IMR-90 (cell line): ENCODE measurements at regions not wholly inside any gene's neighbourhood (a gene's known extent, or its start where the extent isn't known, plus 50 kb on each side); places are given as distances from the start of the nearest gene placed in this dataset.

Experiments
- ATAC-seq: fragments of 200-7000 bp; cut with Tn5 transposase; 2 replicates; pipeline ENCODE4 v1.9.1; 2020; ENCODE audit warnings: low read depth, mild to moderate bottlenecking, moderate library complexity
- BruUV-seq: library from RNA; stranded (reverse); fragments of 400-500 nt; replicated peaks from 2 replicates; lab custom pipeline; 2021; lab: Mats Ljungman, UMichigan
- CTCF ChIA-PET: fragments of 300-600 bp; formaldehyde crosslinking; extraction: SDS; loops from one replicate; lab custom pipeline; 2021; ENCODE audit warnings: antibody characterized with exemption; lab: Yijun Ruan, JAX
- POLR2A ChIA-PET: fragments of 300-600 bp; sonication (Branson Sonifier 250); formaldehyde crosslinking; loops from one replicate; lab custom pipeline; 2022; ENCODE audit warnings: antibody characterized with exemption; ENCODE audit not compliant: unreplicated experiment; lab: Charles Lee
- DNase-seq: peaks from one replicate; pipeline ENCODE4 v3.0.0; 2013
- H2AFZ ChIP-seq: replicated peaks from 2 replicates; pipeline ENCODE3; 2013; ENCODE audit warnings: low read length, mild to moderate bottlenecking; ENCODE audit not compliant: poor library complexity
- H2AK5ac ChIP-seq: 2 replicates; pipeline ENCODE4 v1.6.1; 2013; ENCODE audit warnings: low read depth, low read length, inconsistent platforms
- H2AK9ac ChIP-seq: replicated peaks from 2 replicates; pipeline ENCODE3; 2013; ENCODE audit warnings: mild to moderate bottlenecking, low read depth, low read length, moderate library complexity; ENCODE audit not compliant: poor library complexity
- H2BK120ac ChIP-seq: 2 replicates; pipeline ENCODE4 v1.6.1; 2013; ENCODE audit warnings: low read depth, low read length, inconsistent platforms
- H2BK15ac ChIP-seq: 3 replicates; pipeline ENCODE4 v1.6.1; 2013; ENCODE audit warnings: low read depth, low read length, inconsistent platforms
- H2BK20ac ChIP-seq: 2 replicates; pipeline ENCODE4 v1.6.1; 2013; ENCODE audit warnings: low read depth, mild to moderate bottlenecking, inconsistent platforms, low read length, moderate library complexity
- H2BK5ac ChIP-seq: 2 replicates; pipeline ENCODE4 v1.6.1; 2013; ENCODE audit warnings: mild to moderate bottlenecking, low read depth, low read length, inconsistent platforms; ENCODE audit not compliant: poor library complexity, severe bottlenecking
- H3K14ac ChIP-seq: replicated peaks from 2 replicates; pipeline ENCODE4 v1.6.1; 2013; ENCODE audit warnings: low read depth, low read length, inconsistent platforms
- H3K18ac ChIP-seq: 2 replicates; pipeline ENCODE4 v1.6.1; 2013; ENCODE audit warnings: low read depth, low read length, control low read depth
- H3K23ac ChIP-seq: 2 replicates; pipeline ENCODE4 v1.6.1; 2013; ENCODE audit warnings: low read depth, low read length, inconsistent platforms
- H3K27ac ChIP-seq: 2 replicates; pipeline ENCODE4 v1.5.1; 2013; ENCODE audit warnings: mild to moderate bottlenecking, control low read depth, low read length; ENCODE audit not compliant: insufficient read depth
- H3K27me3 ChIP-seq: 2 replicates; pipeline ENCODE4 v1.6.1; 2013; ENCODE audit warnings: low read length; ENCODE audit not compliant: control insufficient read depth, insufficient read depth
- H3K36me3 ChIP-seq: 2 replicates; pipeline ENCODE4 v1.6.1; 2013; ENCODE audit warnings: low read length, mixed read lengths; ENCODE audit not compliant: control insufficient read depth, insufficient read depth
- H3K4ac ChIP-seq: 2 replicates; pipeline ENCODE4 v1.6.1; 2013; ENCODE audit warnings: low read depth, low read length, inconsistent platforms
- H3K4me1 ChIP-seq: 2 replicates; pipeline ENCODE4 v1.6.1; 2013; ENCODE audit warnings: low read length, mixed read lengths; ENCODE audit not compliant: control insufficient read depth, insufficient read depth
- H3K4me2 ChIP-seq: 2 replicates; pipeline ENCODE4 v1.6.1; 2013; ENCODE audit warnings: low read depth, mild to moderate bottlenecking, control low read depth, low read length, moderate library complexity
- H3K4me3 ChIP-seq: 2 replicates; pipeline ENCODE4 v1.5.1; 2013; ENCODE audit warnings: low read depth, mild to moderate bottlenecking, control low read depth, low read length, moderate library complexity; ENCODE audit not compliant: insufficient read depth
- H3K56ac ChIP-seq: 2 replicates; pipeline ENCODE4 v1.6.1; 2013; ENCODE audit warnings: low read length, inconsistent platforms; ENCODE audit not compliant: insufficient read depth; ENCODE audit errors: extremely low read depth
- H3K79me1 ChIP-seq, 2 experiments: 2 replicates each; pipeline ENCODE4 v1.6.1; 2013; ENCODE audit warnings: low read length in 2 of 2, inconsistent platforms in 1 of 2, low read depth in 1 of 2
- H3K9ac ChIP-seq: 2 replicates; pipeline ENCODE4 v1.6.1; 2013; ENCODE audit warnings: low read depth, low read length, control low read depth
- H3K9me1 ChIP-seq: 2 replicates; pipeline ENCODE4 v1.6.1; 2013; ENCODE audit warnings: low read length, inconsistent platforms; ENCODE audit not compliant: insufficient read depth
- H3K9me3 ChIP-seq: 2 replicates; pipeline ENCODE4 v1.6.1; 2013; ENCODE audit warnings: low read length; ENCODE audit not compliant: control insufficient read depth, insufficient read depth
- H4K20me1 ChIP-seq: 2 replicates; pipeline ENCODE4 v1.6.1; 2013; ENCODE audit warnings: low read length, inconsistent platforms; ENCODE audit not compliant: insufficient read depth
- H4K5ac ChIP-seq: 2 replicates; pipeline ENCODE4 v1.6.1; 2013; ENCODE audit warnings: mild to moderate bottlenecking, low read depth, low read length, control low read depth
- H4K8ac ChIP-seq, 2 experiments: 2 replicates each; pipeline ENCODE4 v1.6.1; 2013; ENCODE audit warnings: low read depth in 2 of 2, low read length in 2 of 2, control low read depth in 1 of 2, inconsistent platforms in 1 of 2
- H4K91ac ChIP-seq: 2 replicates; pipeline ENCODE4 v1.6.1; 2013; ENCODE audit warnings: low read depth, low read length, inconsistent platforms; ENCODE audit not compliant: insufficient read depth
- CEBPB ChIP-seq: IDR thresholded peaks from 2 replicates; pipeline ENCODE4 v1.6.1; 2012; ENCODE audit warnings: low read depth, low read length, improper control_type of control experiment
- CHD1 ChIP-seq: IDR thresholded peaks from 2 replicates; pipeline ENCODE4 v1.6.1; 2012; ENCODE audit warnings: low read depth, low read length, improper control_type of control experiment
- FOS ChIP-seq: fragments of 150-350 bp; IDR thresholded peaks from 2 replicates; pipeline ENCODE4 v1.6.1; 2016; ENCODE audit warnings: low read depth, low read length
- MAFK ChIP-seq: IDR thresholded peaks from 2 replicates; pipeline ENCODE4 v1.6.1; 2012; ENCODE audit warnings: low read depth, low read length, improper control_type of control experiment
- MAZ ChIP-seq: IDR thresholded peaks from 2 replicates; pipeline ENCODE4 v1.6.1; 2012; ENCODE audit warnings: low read depth, mild to moderate bottlenecking, low read length, improper control_type of control experiment, moderate library complexity, borderline replicate concordance
- MXI1 ChIP-seq: IDR thresholded peaks from 2 replicates; pipeline ENCODE4 v1.6.1; 2012; ENCODE audit warnings: low read depth, mild to moderate bottlenecking, low read length, moderate library complexity, borderline replicate concordance
- NFE2L2 ChIP-seq: fragments of 150-350 bp; IDR thresholded peaks from 2 replicates; pipeline ENCODE4 v1.6.1; 2016; ENCODE audit warnings: low read depth, mild to moderate bottlenecking, low read length
- POLR2A ChIP-seq: IDR thresholded peaks from 2 replicates; pipeline ENCODE4 v1.6.1; 2012; ENCODE audit warnings: mild to moderate bottlenecking, low read depth, low read length
- RAD21 ChIP-seq: IDR thresholded peaks from 2 replicates; pipeline ENCODE4 v1.6.1; 2012; ENCODE audit warnings: low read length, improper control_type of control experiment
- RCOR1 ChIP-seq: IDR thresholded peaks from 2 replicates; pipeline ENCODE4 v1.6.1; 2012; ENCODE audit warnings: mild to moderate bottlenecking, low read length, improper control_type of control experiment; ENCODE audit not compliant: insufficient replicate concordance
- RFX5 ChIP-seq: IDR thresholded peaks from 2 replicates; pipeline ENCODE4 v1.8.0; 2012; ENCODE audit warnings: low read depth, mild to moderate bottlenecking, low read length, moderate library complexity
- SMC3 ChIP-seq: fragments of 150-350 bp; IDR thresholded peaks from 2 replicates; pipeline ENCODE4 v1.6.1; 2016; ENCODE audit warnings: low read depth, mild to moderate bottlenecking, antibody characterized with exemption, low read length, moderate library complexity
- dilution Hi-C: fragments of 300-500 bp; cut with HindIII; formaldehyde crosslinking; loops from one replicate; pipeline ENCODE4 v1.14.3; 2018; ENCODE audit warnings: low sequenced_read_pairs; ENCODE audit not compliant: unreplicated experiment
- in situ Hi-C: fragments of 300-500 bp; cut with MboI; formaldehyde crosslinking; loops from 3 replicates; pipeline ENCODE4 v1.14.3; 2019; ENCODE audit warnings: low sequenced_read_pairs, inconsistent platforms, mixed read lengths
- intact Hi-C: fragments of 100-400 bp; cut with micrococcal nuclease; formaldehyde crosslinking; loops from 2 replicates; pipeline ENCODE4 v1.10.0; 2022
- TF ChIP-seq, protein P1 (sequence below): fragments of 150-350 bp; IDR thresholded peaks from 2 replicates; pipeline ENCODE4 v1.6.1; 2016; ENCODE audit warnings: low read depth, mild to moderate bottlenecking, low read length, moderate library complexity, borderline replicate concordance
- TF ChIP-seq, protein P2 (sequence below): fragments of 150-350 bp; IDR thresholded peaks from 2 replicates; pipeline ENCODE4 v1.6.1; 2017; ENCODE audit warnings: mild to moderate bottlenecking, antibody characterized with exemption, low read length, low read depth
- TF ChIP-seq, protein P3 (sequence below): conservative IDR thresholded peaks from 2 replicates; pipeline ENCODE4 v1.5.1; 2012; ENCODE audit warnings: mild to moderate bottlenecking, low read depth, low read length, improper control_type of control experiment

DNA sequence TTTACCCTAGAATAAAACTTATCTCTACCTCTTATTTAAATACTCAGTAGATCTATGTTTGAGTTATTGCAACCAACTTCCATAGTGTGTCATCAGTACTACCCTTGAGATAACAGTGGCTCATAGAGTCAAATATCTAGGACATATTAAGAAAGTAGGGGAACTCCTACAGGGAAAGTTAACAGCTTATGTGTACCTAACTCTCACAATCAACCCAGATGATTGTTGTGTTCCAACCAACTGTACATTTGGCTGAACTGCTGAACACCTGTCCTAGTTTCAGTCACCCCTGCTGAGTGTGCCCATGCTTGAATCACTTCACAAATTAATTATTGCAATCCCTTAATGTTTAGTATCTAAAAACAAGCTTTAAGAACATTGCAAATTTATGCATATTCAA, 244.2 kb upstream of the GRID2 start:
- Histone ChIP-seq H2AK9ac (no peak overlapping the region), H3K9me1 (no peaks in the 10 kb centered on the region), H3K4me2 (no peak overlapping the region), H3K4ac (no peak overlapping the region), H4K8ac (no peak overlapping the region), H3K36me3 (no peaks in the 10 kb centered on the region), H3K4me1 (no peaks in the 10 kb centered on the region), H3K9me3 (no peaks in the 10 kb centered on the region; the same call in 1 of the 2 replicates), H4K20me1 (no peaks in the 10 kb centered on the region), H3K4me3 (no peak overlapping the region), H3K56ac (no peak overlapping the region), H3K18ac (no peak overlapping the region), H2BK15ac (no peak overlapping the region), H2BK20ac (no peak overlapping the region), H3K14ac (no peak overlapping the region), H2AFZ (no peak overlapping the region), H3K27me3 (no peaks in the 10 kb centered on the region), H4K5ac (no peak overlapping the region), H3K9ac (no peak overlapping the region), H2BK120ac (no peak overlapping the region), H3K27ac (no peak overlapping the region), H2BK5ac (no peak overlapping the region), H3K79me1 (no peaks in the 10 kb centered on the region), H4K91ac (no peak overlapping the region), H2AK5ac (no peak overlapping the region), H3K23ac (no peak overlapping the region)
- ATAC-seq (no peak), DNase-seq (no peak)
- ChIA-PET CTCF (no interaction called here), POLR2A (no interaction called here)
- BruUV-seq, result no TSS peak
- dilution Hi-C loops (no loop called here), intact Hi-C loops (no loop called here), in situ Hi-C loops (no loop called here)
- TF ChIP-seq SMC3 (no peak), CEBPB (no peak), FOS (no peak), RAD21 (no peak), MAZ (no peak), MXI1 (no peak), NFE2L2 (no peak), POLR2A (no peak), RCOR1 (no peak), RFX5 (no peak), CHD1 (no peak), MAFK (no peak)
- TF ChIP-seq, protein P1, sequence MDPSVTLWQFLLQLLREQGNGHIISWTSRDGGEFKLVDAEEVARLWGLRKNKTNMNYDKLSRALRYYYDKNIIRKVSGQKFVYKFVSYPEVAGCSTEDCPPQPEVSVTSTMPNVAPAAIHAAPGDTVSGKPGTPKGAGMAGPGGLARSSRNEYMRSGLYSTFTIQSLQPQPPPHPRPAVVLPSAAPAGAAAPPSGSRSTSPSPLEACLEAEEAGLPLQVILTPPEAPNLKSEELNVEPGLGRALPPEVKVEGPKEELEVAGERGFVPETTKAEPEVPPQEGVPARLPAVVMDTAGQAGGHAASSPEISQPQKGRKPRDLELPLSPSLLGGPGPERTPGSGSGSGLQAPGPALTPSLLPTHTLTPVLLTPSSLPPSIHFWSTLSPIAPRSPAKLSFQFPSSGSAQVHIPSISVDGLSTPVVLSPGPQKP, result no peak
- TF ChIP-seq, protein P2, sequence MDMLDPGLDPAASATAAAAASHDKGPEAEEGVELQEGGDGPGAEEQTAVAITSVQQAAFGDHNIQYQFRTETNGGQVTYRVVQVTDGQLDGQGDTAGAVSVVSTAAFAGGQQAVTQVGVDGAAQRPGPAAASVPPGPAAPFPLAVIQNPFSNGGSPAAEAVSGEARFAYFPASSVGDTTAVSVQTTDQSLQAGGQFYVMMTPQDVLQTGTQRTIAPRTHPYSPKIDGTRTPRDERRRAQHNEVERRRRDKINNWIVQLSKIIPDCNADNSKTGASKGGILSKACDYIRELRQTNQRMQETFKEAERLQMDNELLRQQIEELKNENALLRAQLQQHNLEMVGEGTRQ, result no peak
- TF ChIP-seq, protein P3, sequence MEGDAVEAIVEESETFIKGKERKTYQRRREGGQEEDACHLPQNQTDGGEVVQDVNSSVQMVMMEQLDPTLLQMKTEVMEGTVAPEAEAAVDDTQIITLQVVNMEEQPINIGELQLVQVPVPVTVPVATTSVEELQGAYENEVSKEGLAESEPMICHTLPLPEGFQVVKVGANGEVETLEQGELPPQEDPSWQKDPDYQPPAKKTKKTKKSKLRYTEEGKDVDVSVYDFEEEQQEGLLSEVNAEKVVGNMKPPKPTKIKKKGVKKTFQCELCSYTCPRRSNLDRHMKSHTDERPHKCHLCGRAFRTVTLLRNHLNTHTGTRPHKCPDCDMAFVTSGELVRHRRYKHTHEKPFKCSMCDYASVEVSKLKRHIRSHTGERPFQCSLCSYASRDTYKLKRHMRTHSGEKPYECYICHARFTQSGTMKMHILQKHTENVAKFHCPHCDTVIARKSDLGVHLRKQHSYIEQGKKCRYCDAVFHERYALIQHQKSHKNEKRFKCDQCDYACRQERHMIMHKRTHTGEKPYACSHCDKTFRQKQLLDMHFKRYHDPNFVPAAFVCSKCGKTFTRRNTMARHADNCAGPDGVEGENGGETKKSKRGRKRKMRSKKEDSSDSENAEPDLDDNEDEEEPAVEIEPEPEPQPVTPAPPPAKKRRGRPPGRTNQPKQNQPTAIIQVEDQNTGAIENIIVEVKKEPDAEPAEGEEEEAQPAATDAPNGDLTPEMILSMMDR, result no peak
